ENCODE measurements at regions not wholly inside any gene's neighbourhood (a gene's known extent, or its start where the extent isn't known, plus 50 kb on each side); places are given as distances from the start of the nearest gene placed in this dataset.
A peak's percentile ranks its signal among the peaks of the same experiment; 100 is the strongest.

GRCh38 chr4:162352580-162353107 is 188.8 kb upstream of the FSTL5 start:
- no peak for DNase-seq (ENCODE audit: low read depth)

- no peak for DNase-seq (ENCODE audit: low read depth)
These were observed 186.5 kb upstream of the FSTL5 start for GRCh38 chr4:162350331-162350730.

- no peak for DNase-seq (ENCODE audit: low read depth)
These were observed 185.6 kb upstream of the FSTL5 start for GRCh38 chr4:162349395-162349794.

- DNase-seq (ENCODE audit: low read depth): no peak
These were observed 184.0 kb upstream of the FSTL5 start for GRCh38 chr4:162347842-162348213.

- no peak for DNase-seq (ENCODE audit: low read depth)
These were observed 183.5 kb upstream of the FSTL5 start for GRCh38 chr4:162347156-162347841.

GRCh38 chr4:162343967-162344366 is 180.2 kb upstream of the FSTL5 start:
- DNase-seq (ENCODE audit: low read depth): no peak

GRCh38 chr4:162341533-162341932 is 177.7 kb upstream of the FSTL5 start:
- no peak for DNase-seq (ENCODE audit: low read depth)

- no peak for DNase-seq (ENCODE audit: low read depth)
These were observed 160.1 kb upstream of the FSTL5 start for GRCh38 chr4:162323919-162324318.

- DNase-seq (ENCODE audit: low read depth): no peak
These were observed 158.3 kb upstream of the FSTL5 start for GRCh38 chr4:162322054-162322453.

- no peak for DNase-seq (ENCODE audit: low read depth)
These were observed 122.0 kb upstream of the FSTL5 start for GRCh38 chr4:162285753-162286152.

- no peak for DNase-seq (ENCODE audit: low read depth)
These were observed 118.9 kb upstream of the FSTL5 start for GRCh38 chr4:162282684-162283083.

- peak; percentile 71 for DNase-seq (ENCODE audit: low read depth)
These were observed 110.6 kb upstream of the FSTL5 start for GRCh38 chr4:162274354-162274753.

GRCh38 chr4:162272215-162272614 is 108.4 kb upstream of the FSTL5 start:
- no peak for DNase-seq (ENCODE audit: low read depth)

GRCh38 chr4:162268911-162269310 is 105.1 kb upstream of the FSTL5 start:
- DNase-seq (ENCODE audit: low read depth): no peak

GRCh38 chr4:162265802-162266201 is 102.0 kb upstream of the FSTL5 start:
- peak; percentile 65 for DNase-seq (ENCODE audit: low read depth)

GRCh38 chr4:162245051-162245450 is 81.3 kb upstream of the FSTL5 start:
- DNase-seq (ENCODE audit: low read depth): no peak

GRCh38 chr4:162241857-162242256 is 78.1 kb upstream of the FSTL5 start:
- no peak for DNase-seq (ENCODE audit: low read depth)

- DNase-seq (ENCODE audit: low read depth): no peak
These were observed 76.4 kb upstream of the FSTL5 start for GRCh38 chr4:162239992-162240769.

- DNase-seq (ENCODE audit: low read depth): no peak
These were observed 73.9 kb upstream of the FSTL5 start for GRCh38 chr4:162237676-162238075.

GRCh38 chr4:162234595-162234994 is 70.8 kb upstream of the FSTL5 start:
- no peak for DNase-seq (ENCODE audit: low read depth)

- DNase-seq (ENCODE audit: low read depth): no peak
These were observed 68.5 kb upstream of the FSTL5 start for GRCh38 chr4:162232349-162232748.

- DNase-seq (ENCODE audit: low read depth): peak; percentile 14
These were observed 65.9 kb upstream of the FSTL5 start for GRCh38 chr4:162229670-162230069.

- no peak for DNase-seq (ENCODE audit: low read depth)
These were observed 57.3 kb upstream of the FSTL5 start for GRCh38 chr4:162221148-162221547.
